H9 (cell line): ENCODE measurements at regions not wholly inside any gene's neighbourhood (a gene's known extent, or its start where the extent isn't known, plus 50 kb on each side); places are given as distances from the start of the nearest gene placed in this dataset.
"Not testable (repeated sequence)": the region's sequence is repeated elsewhere in the genome, so short reads cannot be mapped to it uniquely, and the experiment has no call there.

Experiments
- DNase-seq: peaks from one replicate; pipeline ENCODE4 v3.0.0-alpha.2; 2017
- H2AFZ ChIP-seq: one replicate; pipeline ENCODE4 v1.6.1; 2013; ENCODE audit warnings: mild to moderate bottlenecking, low read length, control low read depth, moderate library complexity
- H2AK5ac ChIP-seq: 2 replicates; pipeline ENCODE4 v1.6.1; 2013; ENCODE audit warnings: low read length, control low read depth, mixed read lengths; ENCODE audit not compliant: insufficient read length
- H2BK120ac ChIP-seq: one replicate; pipeline ENCODE4 v1.6.1; 2013; ENCODE audit warnings: low read depth, mild to moderate bottlenecking, low read length, control low read depth, inconsistent platforms; ENCODE audit not compliant: poor library complexity, severe bottlenecking
- H2BK12ac ChIP-seq: 2 replicates; pipeline ENCODE4 v1.6.1; 2013; ENCODE audit warnings: low read length, control low read depth, mixed read lengths, low read depth; ENCODE audit not compliant: insufficient read length
- H2BK15ac ChIP-seq: 2 replicates; pipeline ENCODE4 v1.6.1; 2013; ENCODE audit warnings: low read depth, low read length, control low read depth
- H2BK20ac ChIP-seq: one replicate; pipeline ENCODE4 v1.6.1; 2013; ENCODE audit warnings: low read depth, mild to moderate bottlenecking, low read length, control low read depth, inconsistent platforms; ENCODE audit not compliant: poor library complexity, severe bottlenecking
- H2BK5ac ChIP-seq: 2 replicates; pipeline ENCODE4 v1.6.1; 2013; ENCODE audit warnings: low read length, control low read depth, mixed read lengths; ENCODE audit not compliant: insufficient read length
- H3K14ac ChIP-seq: 2 replicates; pipeline ENCODE4 v1.6.1; 2013; ENCODE audit warnings: low read length, control low read depth; ENCODE audit not compliant: insufficient read depth
- H3K18ac ChIP-seq: 2 replicates; pipeline ENCODE4 v1.6.1; 2013; ENCODE audit warnings: low read depth, mild to moderate bottlenecking, mixed read lengths, low read length, control low read depth; ENCODE audit not compliant: insufficient read length
- H3K23ac ChIP-seq: 2 replicates; pipeline ENCODE4 v1.6.1; 2013; ENCODE audit warnings: low read length, control low read depth, mixed read lengths, low read depth; ENCODE audit not compliant: insufficient read length
- H3K23me2 ChIP-seq: 2 replicates; pipeline ENCODE4 v1.6.1; 2013; ENCODE audit warnings: low read depth, mild to moderate bottlenecking, mixed read lengths, low read length, control low read depth; ENCODE audit not compliant: insufficient read length, poor library complexity, severe bottlenecking
- H3K27ac ChIP-seq: 2 replicates; pipeline ENCODE4 v1.5.1; 2013; ENCODE audit warnings: low read length, control low read depth, mixed read lengths, low read depth; ENCODE audit not compliant: insufficient read length
- H3K27me3 ChIP-seq: 2 replicates; pipeline ENCODE4 v1.6.1; 2013; ENCODE audit warnings: low read length, control low read depth, inconsistent platforms; ENCODE audit not compliant: insufficient read depth
- H3K4ac ChIP-seq: 2 replicates; pipeline ENCODE4 v1.6.1; 2013; ENCODE audit warnings: low read depth, mild to moderate bottlenecking, control low read depth, inconsistent platforms, low read length, moderate library complexity
- H3K4me1 ChIP-seq: 2 replicates; pipeline ENCODE4 v1.6.1; 2013; ENCODE audit warnings: low read length, control low read depth, inconsistent platforms; ENCODE audit not compliant: insufficient read depth
- H3K4me2 ChIP-seq: 2 replicates; pipeline ENCODE4 v1.6.1; 2013; ENCODE audit warnings: low read length, control low read depth, mixed read lengths; ENCODE audit not compliant: insufficient read length, insufficient read depth
- H3K56ac ChIP-seq: 2 replicates; pipeline ENCODE4 v1.6.1; 2013; ENCODE audit warnings: low read depth, mild to moderate bottlenecking, mixed read lengths, low read length, control low read depth; ENCODE audit not compliant: insufficient read length
- H3K79me1 ChIP-seq: 2 replicates; pipeline ENCODE4 v1.6.1; 2013; ENCODE audit warnings: low read depth, mild to moderate bottlenecking, moderate library complexity, low read length, control low read depth, inconsistent platforms; ENCODE audit not compliant: insufficient read depth, poor library complexity, severe bottlenecking
- H3K79me2 ChIP-seq: 2 replicates; pipeline ENCODE4 v1.6.1; 2013; ENCODE audit warnings: low read length, control low read depth, inconsistent platforms; ENCODE audit not compliant: insufficient read depth
- H3K9ac ChIP-seq: 2 replicates; pipeline ENCODE4 v1.6.1; 2013; ENCODE audit warnings: low read length, control low read depth, mixed read lengths; ENCODE audit not compliant: insufficient read length; ENCODE audit errors: extremely low read depth
- H3K9me3 ChIP-seq: one replicate; pipeline ENCODE4 v1.6.1; 2013; ENCODE audit warnings: low read depth, low read length, inconsistent platforms; ENCODE audit not compliant: control insufficient read depth
- H3T11ph ChIP-seq: one replicate; pipeline ENCODE4 v1.6.1; 2013; ENCODE audit warnings: mild to moderate bottlenecking, low read length, control low read depth, inconsistent platforms
- H4K20me1 ChIP-seq: one replicate; pipeline ENCODE4 v1.6.1; 2013; ENCODE audit not compliant: control insufficient read depth, insufficient read length, insufficient read depth
- H4K5ac ChIP-seq: 2 replicates; pipeline ENCODE4 v1.6.1; 2013; ENCODE audit warnings: low read depth, mild to moderate bottlenecking, mixed read lengths, low read length, control low read depth; ENCODE audit not compliant: insufficient read length
- H4K8ac ChIP-seq: replicated peaks from 2 replicates; pipeline ENCODE4 v1.6.1; 2013; ENCODE audit warnings: low read length, control low read depth, mixed read lengths, low read depth; ENCODE audit not compliant: insufficient read length
- H4K91ac ChIP-seq: 2 replicates; pipeline ENCODE4 v1.6.1; 2013; ENCODE audit warnings: low read depth, mild to moderate bottlenecking, moderate library complexity, mixed read lengths, low read length, control low read depth; ENCODE audit not compliant: insufficient read length
- H3K27ac Mint-ChIP-seq, 3 experiments: 2 replicates in 2 of 3; 3 replicates in 1 of 3; pipeline ENCODE4 v1.8.0; 2020 to 2021; ENCODE audit warnings: mixed read lengths in 3 of 3, mild to moderate bottlenecking in 1 of 3, moderate library complexity in 1 of 3
- H3K27me3 Mint-ChIP-seq: 2 replicates; pipeline ENCODE4 v1.8.0; 2021; ENCODE audit warnings: low read depth, mild to moderate bottlenecking, moderate library complexity, mixed read lengths
- H3K36me3 Mint-ChIP-seq, 3 experiments: 2 replicates in 2 of 3; 3 replicates in 1 of 3; pipeline ENCODE4 v1.8.0; 2020 to 2021; ENCODE audit warnings: low read depth in 3 of 3, mixed read lengths in 3 of 3; ENCODE audit not compliant: insufficient read depth in 1 of 3
- H3K4me1 Mint-ChIP-seq, 2 experiments: 2 replicates each; pipeline ENCODE4 v1.8.0; 2020; ENCODE audit warnings: mixed read lengths in 2 of 2
- H3K4me3 Mint-ChIP-seq, 2 experiments: 2 replicates in 1 of 2; 3 replicates in 1 of 2; pipeline ENCODE4 v1.8.0; 2020 to 2021; ENCODE audit warnings: mild to moderate bottlenecking in 2 of 2, mixed read lengths in 2 of 2, moderate library complexity in 1 of 2
- H3K9me3 Mint-ChIP-seq, 2 experiments: 2 replicates in 1 of 2; 3 replicates in 1 of 2; pipeline ENCODE4 v1.8.0; 2020; ENCODE audit warnings: mild to moderate bottlenecking in 2 of 2, mixed read lengths in 2 of 2, moderate library complexity in 1 of 2
- WGBS: extraction: QIAGEN DNeasy Blood & Tissue Kit; methylation state at CpG from one replicate; pipeline ENCODE4 v1.1.7; 2013; ENCODE audit warnings: missing lambda C conversion rate, low lambda C conversion rate, mixed read lengths; ENCODE audit not compliant: insufficient read length; ENCODE audit errors: extremely low coverage; 5-methylcytosine and 5-hydroxymethylcytosine counted together

- no CpG with 5 or more reads among the region's 3 CpGs for WGBS
- H3K4me2 ChIP-seq, H2BK15ac ChIP-seq, H3K27ac Mint-ChIP-seq, H3K4me3 Mint-ChIP-seq, H3K27ac ChIP-seq, H4K20me1 ChIP-seq, H3K56ac ChIP-seq, H2BK5ac ChIP-seq, H3K36me3 Mint-ChIP-seq, H3K9ac ChIP-seq, H3K4ac ChIP-seq, H3K27me3 Mint-ChIP-seq, H3K9me3 Mint-ChIP-seq, H4K8ac ChIP-seq, H3K27me3 ChIP-seq, H3K14ac ChIP-seq, H3K9me3 ChIP-seq, DNase-seq, H2BK12ac ChIP-seq, H3K4me1 ChIP-seq, H3K79me1 ChIP-seq, H3T11ph ChIP-seq, H3K4me1 Mint-ChIP-seq, H2AFZ ChIP-seq, H2BK120ac ChIP-seq, H2AK5ac ChIP-seq, H3K23me2 ChIP-seq, H3K79me2 ChIP-seq, H2BK20ac ChIP-seq, H4K91ac ChIP-seq, H4K5ac ChIP-seq, H3K18ac ChIP-seq, H3K23ac ChIP-seq: not testable (repeated sequence)
Observed at GRCh38 chr2:230604158-230604557, 108.5 kb upstream of the CAB39 start.
